IMR-90 (cell line): ENCODE measurements at regions not wholly inside any gene's neighbourhood (a gene's known extent, or its start where the extent isn't known, plus 50 kb on each side); places are given as distances from the start of the nearest gene placed in this dataset.

Experiments
- CTCF ChIP-seq: conservative IDR thresholded peaks from 2 replicates; pipeline ENCODE4 v1.5.1; 2012; ENCODE audit warnings: mild to moderate bottlenecking, low read depth, low read length, improper control_type of control experiment
- MAFK ChIP-seq: IDR thresholded peaks from 2 replicates; pipeline ENCODE4 v1.6.1; 2012; ENCODE audit warnings: low read depth, low read length, improper control_type of control experiment

DNA sequence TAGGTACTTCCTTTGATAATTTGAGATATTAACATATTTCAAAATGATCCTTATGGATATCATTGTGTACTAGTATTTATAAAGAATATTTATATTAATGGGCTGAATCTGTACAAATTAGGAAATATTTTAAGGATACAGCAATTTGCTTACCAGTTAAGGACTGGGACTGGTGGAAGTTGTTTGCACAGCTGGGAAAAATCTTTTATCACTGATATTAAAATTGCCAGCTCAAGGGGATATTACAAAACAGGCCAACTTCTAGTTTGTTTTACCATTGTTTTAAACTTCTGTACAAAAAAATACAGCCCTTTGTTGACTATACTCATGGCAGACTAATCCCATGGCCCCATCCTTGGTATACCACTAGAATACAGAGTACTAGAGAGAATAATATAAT, 133.2 kb upstream of the DDHD1 start:
- no peak for TF ChIP-seq CTCF
- no peak for TF ChIP-seq MAFK
